ENCODE measurements at regions not wholly inside any gene's neighbourhood (a gene's known extent, or its start where the extent isn't known, plus 50 kb on each side); places are given as distances from the start of the nearest gene placed in this dataset.

- H4K20me1 ChIP-seq (ENCODE audit: insufficient read depth, low read length), result no peaks in the 10 kb centered on the region
- no peak overlapping the region for H3K4me3 ChIP-seq (ENCODE audit: low read depth in 1 of 2, low read length in 2 of 2)
- no peaks in the 10 kb centered on the region for H3K79me2 ChIP-seq (ENCODE audit: insufficient read depth, low read length)
- no peaks in the 10 kb centered on the region for H3K27me3 ChIP-seq (ENCODE audit: insufficient read depth, low read length, poor library complexity)
- no peak overlapping the region for H3K27ac ChIP-seq (ENCODE audit: low read length)
- no peak overlapping the region for H3K9ac ChIP-seq (ENCODE audit: low read depth, low read length)
- H3K9me3 ChIP-seq (ENCODE audit: insufficient read depth, low read length, severe bottlenecking), result no peaks in the 10 kb centered on the region
- TF ChIP-seq CTCF (IDR thresholded peaks at IDR 0.05; ENCODE audit: borderline replicate concordance, extremely low read depth, low read length, poor library complexity, severe bottlenecking), result no peak
- no peak for TF ChIP-seq EZH2 (IDR thresholded peaks at IDR 0.05; ENCODE audit: borderline replicate concordance, low read depth, low read length, severe bottlenecking)
- H2AFZ ChIP-seq (ENCODE audit: low read depth, low read length), result no peak overlapping the region
- no peaks in the 10 kb centered on the region for H3K4me1 ChIP-seq (ENCODE audit: insufficient read depth, low read length)
- DNase-seq, result no peak
- H3K36me3 ChIP-seq (ENCODE audit: insufficient read depth, low read length), result no peaks in the 10 kb centered on the region
- no peak overlapping the region for H3K4me2 ChIP-seq (ENCODE audit: insufficient read depth, low read length)
- no peak for ATAC-seq (ENCODE audit: insufficient read depth, low read depth)
Measured at GRCh38 chr5:145667742-145668141, 167.4 kb downstream of the PRELID2 start.

GRCh38 chr5:145666591-145666990, 168.6 kb downstream of the PRELID2 start:
- no peaks in the 10 kb centered on the region for H4K20me1 ChIP-seq (ENCODE audit: insufficient read depth, low read length)
- no peak overlapping the region for H2AFZ ChIP-seq (ENCODE audit: low read depth, low read length)
- H3K27ac ChIP-seq (ENCODE audit: low read length), result no peak overlapping the region
- no peak overlapping the region for H3K4me3 ChIP-seq (ENCODE audit: low read depth in 1 of 2, low read length in 2 of 2)
- no peaks in the 10 kb centered on the region for H3K36me3 ChIP-seq (ENCODE audit: insufficient read depth, low read length)
- H3K79me2 ChIP-seq (ENCODE audit: insufficient read depth, low read length), result no peaks in the 10 kb centered on the region
- TF ChIP-seq EZH2 (IDR thresholded peaks at IDR 0.05; ENCODE audit: borderline replicate concordance, low read depth, low read length, severe bottlenecking), result no peak
- no peak for TF ChIP-seq CTCF (IDR thresholded peaks at IDR 0.05; ENCODE audit: borderline replicate concordance, extremely low read depth, low read length, poor library complexity, severe bottlenecking)
- no peak overlapping the region for H3K4me2 ChIP-seq (ENCODE audit: insufficient read depth, low read length)
- no peak overlapping the region for H3K9ac ChIP-seq (ENCODE audit: low read depth, low read length)
- ATAC-seq (ENCODE audit: insufficient read depth, low read depth) (no peak), DNase-seq (no peak)
- H3K27me3 ChIP-seq (ENCODE audit: insufficient read depth, low read length, poor library complexity), result no peaks in the 10 kb centered on the region
- H3K9me3 ChIP-seq (ENCODE audit: insufficient read depth, low read length, severe bottlenecking), result no peaks in the 10 kb centered on the region
- no peaks in the 10 kb centered on the region for H3K4me1 ChIP-seq (ENCODE audit: insufficient read depth, low read length)

- no peaks in the 10 kb centered on the region for H3K36me3 ChIP-seq (ENCODE audit: insufficient read depth, low read length)
- no peak overlapping the region for H3K9ac ChIP-seq (ENCODE audit: low read depth, low read length)
- no peak overlapping the region for H3K27ac ChIP-seq (ENCODE audit: low read length)
- no peak for ATAC-seq (ENCODE audit: insufficient read depth, low read depth)
- DNase-seq, result no peak
- no peaks in the 10 kb centered on the region for H3K4me1 ChIP-seq (ENCODE audit: insufficient read depth, low read length)
- no peak overlapping the region for H3K4me3 ChIP-seq (ENCODE audit: low read depth in 1 of 2, low read length in 2 of 2)
- no peaks in the 10 kb centered on the region for H3K79me2 ChIP-seq (ENCODE audit: insufficient read depth, low read length)
- no peaks in the 10 kb centered on the region for H3K27me3 ChIP-seq (ENCODE audit: insufficient read depth, low read length, poor library complexity)
- H4K20me1 ChIP-seq (ENCODE audit: insufficient read depth, low read length), result no peaks in the 10 kb centered on the region
- no peaks in the 10 kb centered on the region for H3K9me3 ChIP-seq (ENCODE audit: insufficient read depth, low read length, severe bottlenecking)
- no peak overlapping the region for H2AFZ ChIP-seq (ENCODE audit: low read depth, low read length)
- no peak overlapping the region for H3K4me2 ChIP-seq (ENCODE audit: insufficient read depth, low read length)
- no peak for TF ChIP-seq EZH2 (IDR thresholded peaks at IDR 0.05; ENCODE audit: borderline replicate concordance, low read depth, low read length, severe bottlenecking)
- TF ChIP-seq CTCF (IDR thresholded peaks at IDR 0.05; ENCODE audit: borderline replicate concordance, extremely low read depth, low read length, poor library complexity, severe bottlenecking), result no peak
Measured at GRCh38 chr5:145661737-145662485, 173.2 kb downstream of the PRELID2 start.
